ENCODE measurements at regions not wholly inside any gene's neighbourhood (a gene's known extent, or its start where the extent isn't known, plus 50 kb on each side); places are given as distances from the start of the nearest gene placed in this dataset.

DNA sequence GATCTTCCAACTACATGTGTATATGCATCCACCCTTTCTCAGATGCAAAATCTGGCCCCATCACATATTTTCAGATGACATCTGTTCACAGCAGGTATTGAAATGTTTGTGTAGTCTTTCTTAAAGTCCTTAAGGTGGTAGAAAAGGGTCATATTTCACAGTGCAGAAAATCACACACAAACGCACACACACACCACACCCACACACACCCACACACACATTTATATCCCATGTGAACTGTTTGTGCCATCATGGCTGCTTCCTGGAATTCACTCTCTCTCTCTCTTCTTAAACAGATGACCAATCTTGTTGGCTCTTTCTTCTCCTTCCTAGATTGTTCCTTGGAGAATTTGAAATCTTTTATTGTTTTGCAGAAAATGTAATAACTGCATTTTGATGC, 663.0 kb upstream of the GRM3 start:
- TF ChIP-seq CTCF (IDR thresholded peaks at IDR 0.05; ENCODE audit: unreplicated experiment), result no peak
- no peaks in the 10 kb centered on the region for H3K27me3 Mint-ChIP-seq (ENCODE audit: low read depth)
- H3K4me3 Mint-ChIP-seq, result no peak overlapping the region
- DNase-seq (ENCODE audit: low spot score in 2 of 2, unreplicated experiment in 2 of 2), result no peak
- no peaks in the 10 kb centered on the region for H3K4me1 Mint-ChIP-seq
- H3K9me3 Mint-ChIP-seq, result no peaks in the 10 kb centered on the region
- H3K36me3 Mint-ChIP-seq, result no peaks in the 10 kb centered on the region
- H3K27ac Mint-ChIP-seq, result no peak overlapping the region

GRCh38 chr7:85974176-85974575, 669.5 kb upstream of the GRM3 start:
- Mint-ChIP-seq H3K4me1 (peaks cover 2% of the 10 kb centered on the region), H3K9me3 (no peaks in the 10 kb centered on the region), H3K27ac (no peak overlapping the region), H3K4me3 (no peak overlapping the region), H3K27me3 (ENCODE audit: low read depth) (no peaks in the 10 kb centered on the region), H3K36me3 (no peaks in the 10 kb centered on the region)
- no peak for TF ChIP-seq CTCF (IDR thresholded peaks at IDR 0.05; ENCODE audit: unreplicated experiment)
- DNase-seq (ENCODE audit: low spot score in 2 of 2, unreplicated experiment in 2 of 2), result no peak

DNA sequence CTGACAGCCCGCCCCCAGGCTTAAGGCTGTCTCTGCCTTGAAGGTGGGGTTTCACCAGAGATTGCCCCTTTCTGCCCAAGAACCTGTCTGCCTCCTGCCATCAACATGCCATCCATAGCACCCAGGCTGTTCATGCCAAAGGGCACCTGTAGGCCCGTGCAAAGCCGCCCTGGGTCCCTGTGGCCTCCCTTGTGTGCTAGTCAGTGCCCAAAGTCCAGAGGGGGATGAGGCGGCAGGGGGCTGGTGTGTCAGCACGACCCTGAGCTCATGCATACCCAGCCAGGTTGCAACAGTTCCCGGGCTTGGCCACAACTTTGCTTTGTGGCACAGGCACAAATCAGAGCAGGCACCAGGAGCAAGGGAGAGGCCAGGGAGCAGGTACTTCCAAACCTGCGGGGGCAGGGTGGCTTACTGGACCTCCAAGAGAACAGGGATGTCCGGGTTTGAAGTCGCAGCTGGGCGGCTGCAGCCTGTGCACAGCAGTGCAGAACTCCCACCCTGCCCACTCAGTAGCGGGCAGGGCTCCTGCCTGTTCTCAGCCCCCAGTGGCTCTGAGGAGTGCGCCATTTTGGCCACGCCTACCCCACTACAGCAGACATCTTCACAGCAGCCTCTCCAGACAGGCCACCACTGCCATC, 671.1 kb upstream of the GRM3 start:
- TF ChIP-seq CTCF (IDR thresholded peaks at IDR 0.05; ENCODE audit: unreplicated experiment), result no peak

DNA sequence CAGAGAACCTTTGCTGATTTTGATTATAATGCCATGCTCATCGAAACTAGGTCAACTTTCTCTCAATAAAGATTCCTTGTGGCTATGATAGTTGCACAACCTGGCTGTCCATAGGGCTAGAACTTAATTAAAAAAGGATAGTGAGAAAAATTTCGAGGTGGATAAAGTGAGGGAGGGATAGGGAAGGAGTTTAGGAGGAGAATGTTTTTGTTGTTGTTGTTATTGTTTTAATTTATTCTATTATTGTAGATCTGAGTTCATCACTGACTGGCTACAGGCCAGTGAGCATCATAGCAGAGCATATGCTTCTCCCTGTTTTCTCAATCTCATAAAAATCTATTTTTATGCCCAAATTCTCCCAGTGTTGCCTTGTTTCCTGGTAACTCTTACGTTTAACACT, 688.7 kb upstream of the GRM3 start:
- H3K4me1 Mint-ChIP-seq, result no peaks in the 10 kb centered on the region
- DNase-seq (ENCODE audit: low spot score in 2 of 2, unreplicated experiment in 2 of 2), result no peak
- H3K27ac Mint-ChIP-seq, result no peak overlapping the region
- H3K36me3 Mint-ChIP-seq, result no peaks in the 10 kb centered on the region
- peaks cover 8% of the 10 kb centered on the region for H3K27me3 Mint-ChIP-seq (ENCODE audit: low read depth)
- no peak for TF ChIP-seq CTCF (IDR thresholded peaks at IDR 0.05; ENCODE audit: unreplicated experiment)
- H3K4me3 Mint-ChIP-seq, result no peak overlapping the region
- H3K9me3 Mint-ChIP-seq, result peaks cover 6% of the 10 kb centered on the region

More for the DNA sequence above, 671.1 kb upstream of the GRM3 start:
- no peak overlapping the region for H3K4me3 Mint-ChIP-seq
- H3K27me3 Mint-ChIP-seq (ENCODE audit: low read depth), result no peaks in the 10 kb centered on the region
- no peak overlapping the region for H3K27ac Mint-ChIP-seq
- no peaks in the 10 kb centered on the region for H3K36me3 Mint-ChIP-seq
- H3K9me3 Mint-ChIP-seq, result no peaks in the 10 kb centered on the region
- H3K4me1 Mint-ChIP-seq, result peaks cover 2% of the 10 kb centered on the region
- no peak for DNase-seq (ENCODE audit: low spot score in 2 of 2, unreplicated experiment in 2 of 2)

DNA sequence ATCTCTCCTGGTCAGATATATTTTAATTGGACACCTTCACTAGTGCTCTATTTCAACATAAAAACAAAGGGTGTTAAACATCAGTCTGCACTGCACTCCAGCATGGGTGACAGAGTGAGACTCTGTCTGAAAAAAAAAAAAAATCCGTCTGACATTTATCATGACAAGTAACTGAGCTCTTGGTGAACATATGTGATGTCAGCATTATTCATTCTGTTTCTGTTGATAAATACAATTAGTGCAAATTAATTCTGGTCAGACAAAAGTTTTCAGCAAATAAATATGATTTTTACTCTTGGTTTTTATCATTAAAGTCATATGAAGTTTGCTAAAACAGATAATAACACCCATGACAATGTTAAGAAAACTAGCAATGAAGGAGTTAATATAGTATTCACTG, 692.8 kb upstream of the GRM3 start:
- Mint-ChIP-seq H3K36me3 (peaks cover 4% of the 10 kb centered on the region), H3K9me3 (peaks cover 27% of the 10 kb centered on the region), H3K27ac (no peak overlapping the region)

More for the DNA sequence above, 692.8 kb upstream of the GRM3 start:
- Mint-ChIP-seq H3K4me3 (no peak overlapping the region), H3K27me3 (ENCODE audit: low read depth) (peaks cover 4% of the 10 kb centered on the region), H3K4me1 (no peaks in the 10 kb centered on the region)
- no peak for TF ChIP-seq CTCF (IDR thresholded peaks at IDR 0.05; ENCODE audit: unreplicated experiment)
- no peak for DNase-seq (ENCODE audit: low spot score in 2 of 2, unreplicated experiment in 2 of 2)
